HCT116 (cell line): ENCODE measurements at regions not wholly inside any gene's neighbourhood (a gene's known extent, or its start where the extent isn't known, plus 50 kb on each side); places are given as distances from the start of the nearest gene placed in this dataset.

Source experiments
- ATAC-seq: fragments of 200-7000 bp; cut with Tn5 transposase; 2 replicates; pipeline ENCODE4 v1.9.1; 2020; ENCODE audit warnings: mild to moderate bottlenecking, moderate library complexity
- BruUV-seq: library from RNA; stranded (reverse); fragments of 400-500 nt; replicated peaks from 2 replicates; lab custom pipeline; 2021; lab: Mats Ljungman, UMichigan
- CTCF ChIA-PET: fragments of 300-600 bp; sonication (Branson Sonifier 250); formaldehyde crosslinking; loops from one replicate; lab custom pipeline; 2021; ENCODE audit warnings: antibody characterized with exemption; lab: Charles Lee
- POLR2A ChIA-PET: fragments of 300-600, 350-600 bp; sonication (Branson Sonifier 250); formaldehyde crosslinking; loops from one replicate; lab custom pipeline; 2021; ENCODE audit warnings: antibody characterized with exemption; lab: Charles Lee
- RAD21 ChIA-PET, 2 experiments: fragments of 300-600 bp; sonication (Branson Sonifier 250); formaldehyde crosslinking; loops; one replicate each; lab custom pipeline; 2023; ENCODE audit warnings: low total read pairs in 2 of 2; ENCODE audit not compliant: uncharacterized antibody in 2 of 2, unreplicated experiment in 2 of 2, low non-redundant PET in 1 of 2; lab: Charles Lee
- DNase-seq: peaks from one replicate; pipeline ENCODE4 v3.0.0-alpha.2; 2010; ENCODE audit warnings: low read depth, low spot score
- H2AFZ ChIP-seq: fragments of 200-600 bp; shearing (Covaris generic), sonication (generic); 2 replicates; pipeline ENCODE4 v1.6.1; 2017; ENCODE audit warnings: low read depth, mixed run types, mixed read lengths, antibody characterized with exemption, low read length; ENCODE audit not compliant: poor library complexity, severe bottlenecking
- H3K27ac ChIP-seq: 2 replicates; pipeline ENCODE4 v1.5.1; 2012; ENCODE audit warnings: low read depth, low read length
- H3K27me3 ChIP-seq: fragments of 200-600 bp; sonication (generic); 2 replicates; pipeline ENCODE4 v1.6.1; 2016; ENCODE audit warnings: mixed run types, low read length, mixed read lengths; ENCODE audit not compliant: insufficient read depth
- H3K36me3 ChIP-seq, 2 experiments: fragments of 200-500 bp in 1 of 2; fragments of 200-600 bp in 1 of 2; sonication (Bioruptor generic) in 1 of 2; sonication (generic) in 1 of 2; 2 replicates each; pipeline versions ENCODE4 v1.5.1 to v1.6.1; 2014 to 2016; ENCODE audit warnings: low read length in 2 of 2, inconsistent platforms in 1 of 2, mixed read lengths in 1 of 2, mixed run types in 1 of 2; ENCODE audit not compliant: insufficient read depth in 2 of 2, control insufficient read depth in 1 of 2
- H3K4me1 ChIP-seq, 2 experiments: fragments of 200-600 bp in 1 of 2; sonication (generic) in 1 of 2; 2 replicates each; pipeline versions ENCODE4 v1.5.1 to v1.6.1; 2012 to 2017; ENCODE audit warnings: low read length in 2 of 2, inconsistent platforms in 1 of 2, mild to moderate bottlenecking in 1 of 2, mixed read lengths in 1 of 2, mixed run types in 1 of 2, moderate library complexity in 1 of 2; ENCODE audit not compliant: insufficient read depth in 2 of 2, control insufficient read depth in 1 of 2
- H3K4me2 ChIP-seq: fragments of 200-600 bp; sonication (generic); 2 replicates; pipeline ENCODE4 v1.6.1; 2017; ENCODE audit warnings: mixed run types, low read length, mixed read lengths
- H3K4me3 ChIP-seq, 2 experiments: fragments of 200-600 bp in 1 of 2; sonication (generic) in 1 of 2; replicated peaks in 1 of 2; 2 replicates each; pipeline ENCODE4 v1.5.1; 2011 to 2016; ENCODE audit warnings: low read length in 2 of 2, control low read depth in 1 of 2, low read depth in 1 of 2, mild to moderate bottlenecking in 1 of 2, mixed read lengths in 1 of 2, mixed run types in 1 of 2
- H3K79me2 ChIP-seq: fragments of 200-600 bp; sonication (generic); 2 replicates; pipeline ENCODE4 v1.6.1; 2017; ENCODE audit warnings: mild to moderate bottlenecking, mixed run types, low read length, moderate library complexity, mixed read lengths; ENCODE audit not compliant: insufficient read depth
- H3K9ac ChIP-seq: fragments of 200-600 bp; sonication (generic); 2 replicates; pipeline ENCODE4 v1.6.1; 2016; ENCODE audit warnings: low read length, mixed read lengths
- H3K9me2 ChIP-seq: fragments of 200-600 bp; sonication (generic), shearing (Covaris generic); 2 replicates; pipeline ENCODE4 v1.6.1; 2017; ENCODE audit warnings: mixed run types, mild to moderate bottlenecking, moderate library complexity; ENCODE audit not compliant: insufficient read depth
- H3K9me3 ChIP-seq, 2 experiments: fragments of 200-500 bp in 1 of 2; fragments of 200-600 bp in 1 of 2; sonication (Bioruptor generic) in 1 of 2; sonication (generic) in 1 of 2; 2 replicates each; pipeline ENCODE4 v1.6.1; 2014 to 2017; ENCODE audit warnings: low read length in 2 of 2, mixed read lengths in 2 of 2, inconsistent platforms in 1 of 2, low read depth in 1 of 2, mild to moderate bottlenecking in 1 of 2, mixed run types in 1 of 2, moderate library complexity in 1 of 2; ENCODE audit not compliant: control insufficient read depth in 1 of 2, insufficient read depth in 1 of 2
- H4K20me1 ChIP-seq: fragments of 200-600 bp; sonication (generic), shearing (Covaris generic); 2 replicates; pipeline ENCODE4 v1.6.1; 2017; ENCODE audit warnings: mixed run types, mild to moderate bottlenecking, moderate library complexity; ENCODE audit not compliant: insufficient read depth
- CBX3 ChIP-seq: IDR thresholded peaks from 2 replicates; pipeline ENCODE4 v1.6.1; 2012; ENCODE audit warnings: low read depth
- CEBPB ChIP-seq: IDR thresholded peaks from 2 replicates; pipeline ENCODE4 v1.6.1; 2012; ENCODE audit warnings: low read depth
- EZH2phosphoT487 ChIP-seq: fragments of 200-600 bp; IDR thresholded peaks from 2 replicates; pipeline ENCODE4 v1.6.1; 2018; ENCODE audit warnings: antibody characterized with exemption, borderline replicate concordance
- FOSL1 ChIP-seq: IDR thresholded peaks from 2 replicates; pipeline ENCODE4 v1.6.1; 2012; ENCODE audit warnings: low read depth
- POLR2A ChIP-seq: IDR thresholded peaks from 2 replicates; pipeline ENCODE4 v1.7.0; 2011; ENCODE audit warnings: borderline replicate concordance; ENCODE audit not compliant: insufficient read depth, insufficient read length; ENCODE audit errors: extremely low read depth
- RAD21 ChIP-seq: IDR thresholded peaks from 2 replicates; pipeline ENCODE4 v1.6.1; 2012; ENCODE audit warnings: low read depth, mild to moderate bottlenecking
- SIN3A ChIP-seq: IDR thresholded peaks from 2 replicates; pipeline ENCODE4 v1.6.1; 2012; ENCODE audit warnings: low read depth
- YY1 ChIP-seq: IDR thresholded peaks from 2 replicates; pipeline ENCODE4 v1.6.1; 2011; ENCODE audit warnings: low read length, low read depth, moderate library complexity, mild to moderate bottlenecking; ENCODE audit not compliant: insufficient replicate concordance; ENCODE audit errors: extremely low read depth
- ZFX ChIP-seq: fragments of 450-650 bp; IDR thresholded peaks from 2 replicates; pipeline ENCODE4 v1.6.1; 2017
- ZNF274 ChIP-seq: fragments of 200-500 bp; sonication (Bioruptor generic); IDR thresholded peaks from 2 replicates; pipeline ENCODE4 v1.6.1; 2014; ENCODE audit warnings: mild to moderate bottlenecking, low read depth, low read length, inconsistent platforms
- intact Hi-C: fragments of 100-400 bp; cut with micrococcal nuclease; formaldehyde crosslinking; loops from 2 replicates; pipeline ENCODE4 v1.10.0; 2022
- TF ChIP-seq, protein P1 (sequence below): IDR thresholded peaks from 2 replicates; pipeline ENCODE4 v1.6.1; 2012
- TF ChIP-seq, protein P2 (sequence below): IDR thresholded peaks from 2 replicates; pipeline ENCODE4 v1.6.1; 2011; ENCODE audit warnings: mild to moderate bottlenecking, low read length, moderate library complexity; ENCODE audit not compliant: insufficient replicate concordance; ENCODE audit errors: extremely low read depth
- TF ChIP-seq, protein P3 (sequence below): IDR thresholded peaks from 2 replicates; pipeline ENCODE4 v1.6.1; 2012
- TF ChIP-seq, protein P4 (sequence below): IDR thresholded peaks from 2 replicates; pipeline ENCODE4 v1.6.1; 2012; ENCODE audit warnings: low read depth
- TF ChIP-seq, protein P5 (sequence below), 3 experiments: fragments of 200-600 bp in 1 of 3; sonication (generic) in 1 of 3; IDR thresholded peaks in 2 of 3; conservative IDR thresholded peaks in 1 of 3; 2 replicates each; pipeline ENCODE4 v1.5.1; 2012 to 2017; ENCODE audit warnings: low read depth in 2 of 3, low read length in 2 of 3, antibody characterized with exemption in 1 of 3, borderline replicate concordance in 1 of 3, control low read depth in 1 of 3, mild to moderate bottlenecking in 1 of 3, mixed read lengths in 1 of 3, mixed run types in 1 of 3, moderate library complexity in 1 of 3; ENCODE audit not compliant: insufficient read depth in 1 of 3

DNA sequence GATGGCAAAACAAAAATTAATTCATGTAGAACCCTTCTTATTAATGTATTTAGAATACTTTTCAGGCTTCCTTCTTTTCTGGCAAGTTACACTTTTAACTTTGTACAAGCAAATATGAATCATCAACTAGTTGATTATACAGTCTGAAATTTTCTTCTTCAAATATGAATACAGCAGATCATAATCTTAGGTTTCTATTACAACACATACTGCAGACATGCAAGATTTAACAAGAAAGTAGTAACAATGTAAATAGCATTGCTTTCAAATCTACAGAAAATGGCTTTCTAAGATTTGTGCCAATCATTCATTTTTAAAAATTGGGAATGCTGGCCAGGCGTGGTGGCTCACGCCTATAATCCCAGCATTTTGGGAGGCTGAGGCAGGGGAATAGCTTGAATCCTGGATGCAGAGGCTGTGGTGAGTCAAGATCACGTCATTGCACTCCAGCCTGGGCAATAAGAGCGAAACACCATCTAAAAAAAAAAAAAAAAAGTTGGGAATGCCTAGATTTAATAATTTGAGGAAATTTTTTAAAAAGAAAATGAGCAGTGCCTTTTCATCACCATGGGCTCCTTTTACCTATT, 68.4 kb upstream of the DPYD start:
- Histone ChIP-seq H3K4me2 (no peak overlapping the region), H4K20me1 (no peaks in the 10 kb centered on the region), H3K36me3 (no peaks in the 10 kb centered on the region), H3K9me2 (no peaks in the 10 kb centered on the region), H3K4me3 (no peak overlapping the region), H2AFZ (no peak overlapping the region), H3K9me3 (no peaks in the 10 kb centered on the region), H3K9ac (no peak overlapping the region), H3K27me3 (no peaks in the 10 kb centered on the region), H3K27ac (no peak overlapping the region), H3K4me1 (no peaks in the 10 kb centered on the region), H3K79me2 (no peaks in the 10 kb centered on the region)
- ChIA-PET CTCF (no interaction called here), RAD21 (no interaction called here), POLR2A (no interaction called here)
- intact Hi-C loops, result no loop called here
- no TSS peak for BruUV-seq
- no peak for DNase-seq
- no peak for ATAC-seq
- TF ChIP-seq, protein P1, sequence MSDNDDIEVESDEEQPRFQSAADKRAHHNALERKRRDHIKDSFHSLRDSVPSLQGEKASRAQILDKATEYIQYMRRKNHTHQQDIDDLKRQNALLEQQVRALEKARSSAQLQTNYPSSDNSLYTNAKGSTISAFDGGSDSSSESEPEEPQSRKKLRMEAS, result no peak
- TF ChIP-seq CBX3, result no peak
- TF ChIP-seq, protein P2, sequence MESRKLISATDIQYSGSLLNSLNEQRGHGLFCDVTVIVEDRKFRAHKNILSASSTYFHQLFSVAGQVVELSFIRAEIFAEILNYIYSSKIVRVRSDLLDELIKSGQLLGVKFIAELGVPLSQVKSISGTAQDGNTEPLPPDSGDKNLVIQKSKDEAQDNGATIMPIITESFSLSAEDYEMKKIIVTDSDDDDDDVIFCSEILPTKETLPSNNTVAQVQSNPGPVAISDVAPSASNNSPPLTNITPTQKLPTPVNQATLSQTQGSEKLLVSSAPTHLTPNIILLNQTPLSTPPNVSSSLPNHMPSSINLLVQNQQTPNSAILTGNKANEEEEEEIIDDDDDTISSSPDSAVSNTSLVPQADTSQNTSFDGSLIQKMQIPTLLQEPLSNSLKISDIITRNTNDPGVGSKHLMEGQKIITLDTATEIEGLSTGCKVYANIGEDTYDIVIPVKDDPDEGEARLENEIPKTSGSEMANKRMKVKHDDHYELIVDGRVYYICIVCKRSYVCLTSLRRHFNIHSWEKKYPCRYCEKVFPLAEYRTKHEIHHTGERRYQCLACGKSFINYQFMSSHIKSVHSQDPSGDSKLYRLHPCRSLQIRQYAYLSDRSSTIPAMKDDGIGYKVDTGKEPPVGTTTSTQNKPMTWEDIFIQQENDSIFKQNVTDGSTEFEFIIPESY, result no peak
- TF ChIP-seq POLR2A, result no peak
- no peak for TF ChIP-seq RAD21
- no peak for TF ChIP-seq CEBPB
- TF ChIP-seq, protein P3, sequence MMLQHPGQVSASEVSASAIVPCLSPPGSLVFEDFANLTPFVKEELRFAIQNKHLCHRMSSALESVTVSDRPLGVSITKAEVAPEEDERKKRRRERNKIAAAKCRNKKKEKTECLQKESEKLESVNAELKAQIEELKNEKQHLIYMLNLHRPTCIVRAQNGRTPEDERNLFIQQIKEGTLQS, result no peak
- TF ChIP-seq, protein P4, sequence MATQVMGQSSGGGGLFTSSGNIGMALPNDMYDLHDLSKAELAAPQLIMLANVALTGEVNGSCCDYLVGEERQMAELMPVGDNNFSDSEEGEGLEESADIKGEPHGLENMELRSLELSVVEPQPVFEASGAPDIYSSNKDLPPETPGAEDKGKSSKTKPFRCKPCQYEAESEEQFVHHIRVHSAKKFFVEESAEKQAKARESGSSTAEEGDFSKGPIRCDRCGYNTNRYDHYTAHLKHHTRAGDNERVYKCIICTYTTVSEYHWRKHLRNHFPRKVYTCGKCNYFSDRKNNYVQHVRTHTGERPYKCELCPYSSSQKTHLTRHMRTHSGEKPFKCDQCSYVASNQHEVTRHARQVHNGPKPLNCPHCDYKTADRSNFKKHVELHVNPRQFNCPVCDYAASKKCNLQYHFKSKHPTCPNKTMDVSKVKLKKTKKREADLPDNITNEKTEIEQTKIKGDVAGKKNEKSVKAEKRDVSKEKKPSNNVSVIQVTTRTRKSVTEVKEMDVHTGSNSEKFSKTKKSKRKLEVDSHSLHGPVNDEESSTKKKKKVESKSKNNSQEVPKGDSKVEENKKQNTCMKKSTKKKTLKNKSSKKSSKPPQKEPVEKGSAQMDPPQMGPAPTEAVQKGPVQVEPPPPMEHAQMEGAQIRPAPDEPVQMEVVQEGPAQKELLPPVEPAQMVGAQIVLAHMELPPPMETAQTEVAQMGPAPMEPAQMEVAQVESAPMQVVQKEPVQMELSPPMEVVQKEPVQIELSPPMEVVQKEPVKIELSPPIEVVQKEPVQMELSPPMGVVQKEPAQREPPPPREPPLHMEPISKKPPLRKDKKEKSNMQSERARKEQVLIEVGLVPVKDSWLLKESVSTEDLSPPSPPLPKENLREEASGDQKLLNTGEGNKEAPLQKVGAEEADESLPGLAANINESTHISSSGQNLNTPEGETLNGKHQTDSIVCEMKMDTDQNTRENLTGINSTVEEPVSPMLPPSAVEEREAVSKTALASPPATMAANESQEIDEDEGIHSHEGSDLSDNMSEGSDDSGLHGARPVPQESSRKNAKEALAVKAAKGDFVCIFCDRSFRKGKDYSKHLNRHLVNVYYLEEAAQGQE, result no peak
- no peak for TF ChIP-seq EZH2phosphoT487
- TF ChIP-seq YY1, result no peak
- no peak for TF ChIP-seq FOSL1
- TF ChIP-seq, protein P5, sequence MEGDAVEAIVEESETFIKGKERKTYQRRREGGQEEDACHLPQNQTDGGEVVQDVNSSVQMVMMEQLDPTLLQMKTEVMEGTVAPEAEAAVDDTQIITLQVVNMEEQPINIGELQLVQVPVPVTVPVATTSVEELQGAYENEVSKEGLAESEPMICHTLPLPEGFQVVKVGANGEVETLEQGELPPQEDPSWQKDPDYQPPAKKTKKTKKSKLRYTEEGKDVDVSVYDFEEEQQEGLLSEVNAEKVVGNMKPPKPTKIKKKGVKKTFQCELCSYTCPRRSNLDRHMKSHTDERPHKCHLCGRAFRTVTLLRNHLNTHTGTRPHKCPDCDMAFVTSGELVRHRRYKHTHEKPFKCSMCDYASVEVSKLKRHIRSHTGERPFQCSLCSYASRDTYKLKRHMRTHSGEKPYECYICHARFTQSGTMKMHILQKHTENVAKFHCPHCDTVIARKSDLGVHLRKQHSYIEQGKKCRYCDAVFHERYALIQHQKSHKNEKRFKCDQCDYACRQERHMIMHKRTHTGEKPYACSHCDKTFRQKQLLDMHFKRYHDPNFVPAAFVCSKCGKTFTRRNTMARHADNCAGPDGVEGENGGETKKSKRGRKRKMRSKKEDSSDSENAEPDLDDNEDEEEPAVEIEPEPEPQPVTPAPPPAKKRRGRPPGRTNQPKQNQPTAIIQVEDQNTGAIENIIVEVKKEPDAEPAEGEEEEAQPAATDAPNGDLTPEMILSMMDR (IDR thresholded peaks at IDR 0.05 in 2 of 3, conservative IDR thresholded peaks at IDR 0.05 in 1 of 3; ENCODE audit: borderline replicate concordance in 1 of 3, insufficient read depth in 1 of 3, low read depth in 2 of 3, low read length in 2 of 3), result no peak
- TF ChIP-seq SIN3A, result no peak
- no peak for TF ChIP-seq ZFX
- no peak for TF ChIP-seq ZNF274
